SK-N-SH treated with all-trans-retinoic acid at 6 μM for 48 hours (cell line): ENCODE measurements at regions not wholly inside any gene's neighbourhood (a gene's known extent, or its start where the extent isn't known, plus 50 kb on each side); places are given as distances from the start of the nearest gene placed in this dataset.

ENCODE experiments used
- OSR1 ChIP-seq: fragments of 250-450 bp; sonication (Bioruptor Pico); IDR thresholded peaks from 2 replicates; pipeline ENCODE4 v1.8.0; 2022; ENCODE audit warnings: moderate library complexity, mild to moderate bottlenecking, inconsistent platforms
- RARB ChIP-seq: fragments of 250-450 bp; sonication (Bioruptor Pico); IDR thresholded peaks from 2 replicates; pipeline ENCODE4 v1.8.0; 2021; ENCODE audit warnings: mild to moderate bottlenecking, moderate library complexity
- ZC3H10 ChIP-seq: fragments of 250-450 bp; sonication (Bioruptor Pico); IDR thresholded peaks from 2 replicates; pipeline ENCODE4 v1.5.1; 2021; ENCODE audit warnings: mild to moderate bottlenecking, moderate library complexity
- ZFP30 ChIP-seq: fragments of 450-650 bp; formaldehyde crosslinking; IDR thresholded peaks from 2 replicates; pipeline ENCODE4 v1.5.0; 2022; ENCODE audit warnings: mild to moderate bottlenecking, moderate library complexity
- TF ChIP-seq, protein P1 (sequence below): fragments of 250-450 bp; sonication (Bioruptor Pico); IDR thresholded peaks from 2 replicates; pipeline ENCODE4 v1.8.0; 2020; ENCODE audit warnings: mild to moderate bottlenecking, moderate library complexity, borderline replicate concordance
- TF ChIP-seq, protein P2 (sequence below): fragments of 250-450 bp; sonication (Bioruptor Pico); IDR thresholded peaks from 2 replicates; pipeline ENCODE4 v1.5.1; 2020; ENCODE audit warnings: low read depth, mild to moderate bottlenecking, moderate library complexity
- TF ChIP-seq, protein P3 (sequence below): fragments of 250-450 bp; sonication (Bioruptor Pico); IDR thresholded peaks from 2 replicates; pipeline ENCODE4 v1.8.0; 2021; ENCODE audit warnings: low read depth, mild to moderate bottlenecking, moderate library complexity, borderline replicate concordance

DNA sequence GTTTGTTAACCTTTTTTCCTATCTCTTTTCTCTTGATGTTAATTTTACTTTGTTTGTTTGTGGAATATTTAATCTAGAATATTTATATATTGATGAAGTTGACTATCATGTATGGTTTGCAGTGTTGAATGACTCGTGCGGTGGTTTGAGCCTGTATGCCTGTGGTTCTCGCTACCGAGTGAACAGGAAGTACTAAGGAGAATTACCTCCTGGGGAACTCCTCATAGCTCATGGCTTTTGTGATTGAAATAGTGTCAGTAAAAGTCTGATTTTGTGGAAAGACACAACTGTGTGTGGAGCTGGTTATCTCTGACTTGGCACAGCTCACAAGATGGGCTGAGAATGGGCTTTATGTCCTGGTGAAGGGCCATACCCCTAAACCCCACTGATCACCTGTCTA lies 498.6 kb downstream of the GLRX3 start:
- TF ChIP-seq ZFP30 (no peak), ZC3H10 (CRISPR knock-in tag) (no peak), RARB (CRISPR knock-in tag) (no peak), OSR1 (CRISPR knock-in tag) (no peak)
- TF ChIP-seq, protein P1, sequence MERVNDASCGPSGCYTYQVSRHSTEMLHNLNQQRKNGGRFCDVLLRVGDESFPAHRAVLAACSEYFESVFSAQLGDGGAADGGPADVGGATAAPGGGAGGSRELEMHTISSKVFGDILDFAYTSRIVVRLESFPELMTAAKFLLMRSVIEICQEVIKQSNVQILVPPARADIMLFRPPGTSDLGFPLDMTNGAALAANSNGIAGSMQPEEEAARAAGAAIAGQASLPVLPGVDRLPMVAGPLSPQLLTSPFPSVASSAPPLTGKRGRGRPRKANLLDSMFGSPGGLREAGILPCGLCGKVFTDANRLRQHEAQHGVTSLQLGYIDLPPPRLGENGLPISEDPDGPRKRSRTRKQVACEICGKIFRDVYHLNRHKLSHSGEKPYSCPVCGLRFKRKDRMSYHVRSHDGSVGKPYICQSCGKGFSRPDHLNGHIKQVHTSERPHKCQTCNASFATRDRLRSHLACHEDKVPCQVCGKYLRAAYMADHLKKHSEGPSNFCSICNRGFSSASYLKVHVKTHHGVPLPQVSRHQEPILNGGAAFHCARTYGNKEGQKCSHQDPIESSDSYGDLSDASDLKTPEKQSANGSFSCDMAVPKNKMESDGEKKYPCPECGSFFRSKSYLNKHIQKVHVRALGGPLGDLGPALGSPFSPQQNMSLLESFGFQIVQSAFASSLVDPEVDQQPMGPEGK (CRISPR knock-in tag): no peak
- TF ChIP-seq, protein P2, sequence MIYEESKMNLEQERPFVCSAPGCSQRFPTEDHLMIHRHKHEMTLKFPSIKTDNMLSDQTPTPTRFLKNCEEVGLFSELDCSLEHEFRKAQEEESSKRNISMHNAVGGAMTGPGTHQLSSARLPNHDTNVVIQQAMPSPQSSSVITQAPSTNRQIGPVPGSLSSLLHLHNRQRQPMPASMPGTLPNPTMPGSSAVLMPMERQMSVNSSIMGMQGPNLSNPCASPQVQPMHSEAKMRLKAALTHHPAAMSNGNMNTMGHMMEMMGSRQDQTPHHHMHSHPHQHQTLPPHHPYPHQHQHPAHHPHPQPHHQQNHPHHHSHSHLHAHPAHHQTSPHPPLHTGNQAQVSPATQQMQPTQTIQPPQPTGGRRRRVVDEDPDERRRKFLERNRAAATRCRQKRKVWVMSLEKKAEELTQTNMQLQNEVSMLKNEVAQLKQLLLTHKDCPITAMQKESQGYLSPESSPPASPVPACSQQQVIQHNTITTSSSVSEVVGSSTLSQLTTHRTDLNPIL (CRISPR knock-in tag): no peak
- TF ChIP-seq, protein P3, sequence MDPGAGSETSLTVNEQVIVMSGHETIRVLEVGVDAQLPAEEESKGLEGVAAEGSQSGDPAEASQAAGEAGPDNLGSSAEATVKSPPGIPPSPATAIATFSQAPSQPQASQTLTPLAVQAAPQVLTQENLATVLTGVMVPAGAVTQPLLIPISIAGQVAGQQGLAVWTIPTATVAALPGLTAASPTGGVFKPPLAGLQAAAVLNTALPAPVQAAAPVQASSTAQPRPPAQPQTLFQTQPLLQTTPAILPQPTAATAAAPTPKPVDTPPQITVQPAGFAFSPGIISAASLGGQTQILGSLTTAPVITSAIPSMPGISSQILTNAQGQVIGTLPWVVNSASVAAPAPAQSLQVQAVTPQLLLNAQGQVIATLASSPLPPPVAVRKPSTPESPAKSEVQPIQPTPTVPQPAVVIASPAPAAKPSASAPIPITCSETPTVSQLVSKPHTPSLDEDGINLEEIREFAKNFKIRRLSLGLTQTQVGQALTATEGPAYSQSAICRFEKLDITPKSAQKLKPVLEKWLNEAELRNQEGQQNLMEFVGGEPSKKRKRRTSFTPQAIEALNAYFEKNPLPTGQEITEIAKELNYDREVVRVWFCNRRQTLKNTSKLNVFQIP (CRISPR knock-in tag): no peak
